Caco-2 (cell line): ENCODE measurements at regions not wholly inside any gene's neighbourhood (a gene's known extent, or its start where the extent isn't known, plus 50 kb on each side); places are given as distances from the start of the nearest gene placed in this dataset.
A peak's percentile ranks its signal among the peaks of the same experiment; 100 is the strongest.

ENCODE experiments used
- BruUV-seq: library from RNA; stranded (reverse); fragments of 400-500 nt; replicated peaks from 2 replicates; lab custom pipeline; 2021; lab: Mats Ljungman, UMichigan
- CTCF ChIA-PET: fragments of 300-600 bp; sonication (Branson Sonifier 250); formaldehyde crosslinking; loops from one replicate; lab custom pipeline; 2022; ENCODE audit warnings: antibody characterized with exemption; lab: Charles Lee
- POLR2A ChIA-PET: fragments of 300-600 bp; sonication (Branson Sonifier 250); formaldehyde crosslinking; loops from one replicate; lab custom pipeline; 2022; ENCODE audit warnings: antibody characterized with exemption; lab: Charles Lee
- DNase-seq, 2 experiments: peaks; one replicate each; pipeline versions ENCODE4 v3.0.0 to v3.0.0-alpha.2; 2020 to 2022
- H3K27me3 ChIP-seq: replicated peaks from 2 replicates; pipeline ENCODE4 v1.6.0; 2011; ENCODE audit warnings: low read length; ENCODE audit not compliant: control insufficient read depth, insufficient read depth
- H3K36me3 ChIP-seq: 2 replicates; pipeline ENCODE4 v1.5.1; 2011; ENCODE audit warnings: low read length; ENCODE audit not compliant: control insufficient read depth, insufficient read depth
- H3K4me1 ChIP-seq: fragments of 250-450 bp; sonication (Bioruptor Pico); 2 replicates; pipeline ENCODE4 v1.5.1; 2020; ENCODE audit warnings: mild to moderate bottlenecking
- H3K4me3 ChIP-seq: 2 replicates; pipeline ENCODE4 v1.5.1; 2011; ENCODE audit warnings: low read depth, mild to moderate bottlenecking, control low read depth, low read length
- H3K9me3 ChIP-seq: fragments of 250-450 bp; sonication (Bioruptor Pico); 2 replicates; pipeline ENCODE4 v1.5.1; 2020; ENCODE audit warnings: mild to moderate bottlenecking, moderate library complexity
- H3K27ac Mint-ChIP-seq: one replicate; pipeline ENCODE4 v1.8.0; 2022; ENCODE audit warnings: mixed read lengths; ENCODE audit not compliant: unreplicated experiment
- H3K27me3 Mint-ChIP-seq: one replicate; pipeline ENCODE4 v1.8.0; 2022; ENCODE audit warnings: mixed read lengths; ENCODE audit not compliant: insufficient read depth, unreplicated experiment
- H3K36me3 Mint-ChIP-seq: one replicate; pipeline ENCODE4 v1.8.0; 2022; ENCODE audit warnings: mild to moderate bottlenecking, mixed read lengths; ENCODE audit not compliant: insufficient read depth, unreplicated experiment
- H3K4me1 Mint-ChIP-seq: one replicate; pipeline ENCODE4 v1.8.0; 2022; ENCODE audit warnings: low read depth, mixed read lengths; ENCODE audit not compliant: unreplicated experiment
- H3K4me3 Mint-ChIP-seq: one replicate; pipeline ENCODE4 v1.8.0; 2022; ENCODE audit warnings: mild to moderate bottlenecking, moderate library complexity, mixed read lengths; ENCODE audit not compliant: unreplicated experiment
- H3K9me3 Mint-ChIP-seq: one replicate; pipeline ENCODE4 v1.8.0; 2022; ENCODE audit warnings: mixed read lengths; ENCODE audit not compliant: unreplicated experiment
- intact Hi-C: fragments of 100-400 bp; cut with micrococcal nuclease; formaldehyde crosslinking; loops from one replicate; pipeline ENCODE4 v1.10.0; 2022; ENCODE audit not compliant: unreplicated experiment
- TF ChIP-seq, protein P1 (sequence below), 2 experiments: fragments of 200-600 bp in 1 of 2; IDR thresholded peaks; 1 replicate in 1 of 2; 2 replicates in 1 of 2; pipeline versions ENCODE4 v1.5.1 to v1.8.0; 2011 to 2022; ENCODE audit warnings: antibody characterized with exemption in 1 of 2, control low read depth in 1 of 2, inconsistent platforms in 1 of 2, low read depth in 1 of 2, low read length in 1 of 2, mild to moderate bottlenecking in 1 of 2, moderate library complexity in 1 of 2; ENCODE audit not compliant: insufficient read depth in 1 of 2, severe bottlenecking in 1 of 2, unreplicated experiment in 1 of 2

DNA sequence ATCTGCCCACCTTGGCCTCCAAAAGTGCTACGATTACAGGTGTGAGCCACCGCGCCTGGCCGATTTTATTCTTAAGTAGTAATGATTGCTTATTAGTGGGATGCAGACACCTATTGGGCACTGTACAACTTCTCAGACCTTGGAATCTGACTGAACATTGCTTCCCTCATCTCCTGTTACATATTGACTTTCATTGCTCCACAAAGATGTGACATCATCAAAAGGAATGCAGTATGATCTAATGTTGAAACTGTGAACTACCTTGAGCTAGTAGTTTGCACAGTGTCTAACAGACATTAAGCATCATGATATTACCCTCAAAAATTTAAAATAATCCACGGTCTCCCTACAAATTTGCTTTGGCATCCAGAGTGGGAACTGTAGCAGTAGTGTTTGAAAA is 109.8 kb upstream of the SIX2 start:
- ChIA-PET POLR2A (no interaction called here), CTCF (no interaction called here)
- H3K4me3 Mint-ChIP-seq = no peak overlapping the region
- TF ChIP-seq, protein P1, sequence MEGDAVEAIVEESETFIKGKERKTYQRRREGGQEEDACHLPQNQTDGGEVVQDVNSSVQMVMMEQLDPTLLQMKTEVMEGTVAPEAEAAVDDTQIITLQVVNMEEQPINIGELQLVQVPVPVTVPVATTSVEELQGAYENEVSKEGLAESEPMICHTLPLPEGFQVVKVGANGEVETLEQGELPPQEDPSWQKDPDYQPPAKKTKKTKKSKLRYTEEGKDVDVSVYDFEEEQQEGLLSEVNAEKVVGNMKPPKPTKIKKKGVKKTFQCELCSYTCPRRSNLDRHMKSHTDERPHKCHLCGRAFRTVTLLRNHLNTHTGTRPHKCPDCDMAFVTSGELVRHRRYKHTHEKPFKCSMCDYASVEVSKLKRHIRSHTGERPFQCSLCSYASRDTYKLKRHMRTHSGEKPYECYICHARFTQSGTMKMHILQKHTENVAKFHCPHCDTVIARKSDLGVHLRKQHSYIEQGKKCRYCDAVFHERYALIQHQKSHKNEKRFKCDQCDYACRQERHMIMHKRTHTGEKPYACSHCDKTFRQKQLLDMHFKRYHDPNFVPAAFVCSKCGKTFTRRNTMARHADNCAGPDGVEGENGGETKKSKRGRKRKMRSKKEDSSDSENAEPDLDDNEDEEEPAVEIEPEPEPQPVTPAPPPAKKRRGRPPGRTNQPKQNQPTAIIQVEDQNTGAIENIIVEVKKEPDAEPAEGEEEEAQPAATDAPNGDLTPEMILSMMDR (IDR thresholded peaks at IDR 0.05; ENCODE audit: insufficient read depth in 1 of 2, low read depth in 1 of 2, low read length in 1 of 2, severe bottlenecking in 1 of 2, unreplicated experiment in 1 of 2) = no peak
- H3K27ac Mint-ChIP-seq = no peak overlapping the region
- H3K4me3 ChIP-seq = no peak overlapping the region
- no peaks in the 10 kb centered on the region for H3K36me3 Mint-ChIP-seq
- H3K9me3 Mint-ChIP-seq = peaks cover 14% of the 10 kb centered on the region
- peaks cover 11% of the 10 kb centered on the region for H3K4me1 ChIP-seq
- no peaks in the 10 kb centered on the region for H3K27me3 Mint-ChIP-seq
- no peaks in the 10 kb centered on the region for H3K9me3 ChIP-seq
- H3K36me3 ChIP-seq = no peaks in the 10 kb centered on the region
- intact Hi-C loops = no loop called here
- BruUV-seq = no TSS peak
- no peaks in the 10 kb centered on the region for H3K27me3 ChIP-seq
- H3K4me1 Mint-ChIP-seq = peaks cover 14% of the 10 kb centered on the region
- peak in 1 of 2 experiments; percentile 48 for DNase-seq

DNA sequence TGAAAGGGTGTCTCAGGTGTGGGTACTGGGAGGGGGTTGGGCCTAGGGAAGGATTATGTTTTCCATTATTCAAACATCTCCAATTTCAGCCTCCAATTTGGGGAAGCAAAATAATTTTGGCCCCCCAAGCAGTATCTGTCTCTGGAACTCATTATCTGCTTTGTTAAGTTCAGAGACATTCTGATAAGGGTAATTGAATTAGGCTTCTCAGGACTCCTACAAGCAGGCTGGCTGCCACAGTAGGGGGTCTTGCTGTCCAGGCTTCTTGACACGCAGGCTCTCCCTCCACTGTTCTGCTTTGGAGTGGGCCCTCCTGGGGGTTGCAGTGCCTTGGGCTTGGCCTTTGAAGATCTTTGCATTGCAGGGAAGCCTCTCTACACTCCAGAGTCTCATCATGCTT is 108.1 kb upstream of the SIX2 start:
- H3K9me3 ChIP-seq = no peaks in the 10 kb centered on the region
- TF ChIP-seq, protein P1 (IDR thresholded peaks at IDR 0.05; ENCODE audit: insufficient read depth in 1 of 2, low read depth in 1 of 2, low read length in 1 of 2, severe bottlenecking in 1 of 2, unreplicated experiment in 1 of 2) = no peak
- peaks cover 11% of the 10 kb centered on the region for H3K4me1 ChIP-seq
- DNase-seq = no peak
- peaks cover 14% of the 10 kb centered on the region for H3K9me3 Mint-ChIP-seq
- no peaks in the 10 kb centered on the region for H3K27me3 Mint-ChIP-seq
- H3K36me3 Mint-ChIP-seq = no peaks in the 10 kb centered on the region
- intact Hi-C loops = no loop called here
- peaks cover 17% of the 10 kb centered on the region for H3K4me1 Mint-ChIP-seq
- CTCF ChIA-PET = no interaction called here
- no peaks in the 10 kb centered on the region for H3K27me3 ChIP-seq
- H3K36me3 ChIP-seq = no peaks in the 10 kb centered on the region
- POLR2A ChIA-PET = no interaction called here
- no TSS peak for BruUV-seq
- H3K4me3 Mint-ChIP-seq = no peak overlapping the region
- H3K27ac Mint-ChIP-seq = no peak overlapping the region
- H3K4me3 ChIP-seq = no peak overlapping the region

DNA sequence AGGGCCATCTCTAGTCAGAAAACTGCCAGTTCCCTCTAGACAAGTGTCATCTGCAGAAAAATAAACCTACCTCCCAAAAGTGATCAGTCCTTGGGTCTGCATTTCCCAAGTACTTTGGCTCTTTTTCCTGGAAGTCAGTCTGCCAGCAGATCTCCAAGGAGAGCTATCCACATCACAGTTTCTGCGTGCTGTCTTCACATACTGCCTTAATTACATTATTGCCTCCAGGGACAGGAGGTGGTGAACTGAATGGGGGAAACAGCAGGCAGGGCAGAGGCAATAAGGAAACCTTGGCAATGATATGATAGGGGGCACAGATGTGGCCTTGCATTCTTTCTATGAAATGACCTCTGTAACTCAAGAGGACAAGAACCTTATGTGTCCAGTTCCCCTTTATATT is 105.9 kb upstream of the SIX2 start:
- TF ChIP-seq, protein P1 (IDR thresholded peaks at IDR 0.05; ENCODE audit: insufficient read depth in 1 of 2, low read depth in 1 of 2, low read length in 1 of 2, severe bottlenecking in 1 of 2, unreplicated experiment in 1 of 2) = no peak
- CTCF ChIA-PET = no interaction called here
- POLR2A ChIA-PET = no interaction called here

More for the DNA sequence above, 105.9 kb upstream of the SIX2 start:
- DNase-seq = no peak
- H3K36me3 ChIP-seq = no peaks in the 10 kb centered on the region
- Mint-ChIP-seq H3K27ac (no peak overlapping the region), H3K4me1 (peaks cover 17% of the 10 kb centered on the region), H3K36me3 (no peaks in the 10 kb centered on the region), H3K27me3 (no peaks in the 10 kb centered on the region), H3K9me3 (peaks cover 13% of the 10 kb centered on the region), H3K4me3 (no peak overlapping the region)
- BruUV-seq = no TSS peak
- H3K4me3 ChIP-seq = no peak overlapping the region
- H3K27me3 ChIP-seq = no peaks in the 10 kb centered on the region
- H3K4me1 ChIP-seq = peaks cover 11% of the 10 kb centered on the region
- no peaks in the 10 kb centered on the region for H3K9me3 ChIP-seq
- intact Hi-C loops = no loop called here
